HepG2 (cell line): ENCODE measurements at regions not wholly inside any gene's neighbourhood (a gene's known extent, or its start where the extent isn't known, plus 50 kb on each side); places are given as distances from the start of the nearest gene placed in this dataset.

Experiments
- ATAC-seq: fragments of 200-7000 bp; cut with Tn5 transposase; 3 replicates; pipeline ENCODE4 v1.9.1; 2020; ENCODE audit warnings: mild to moderate bottlenecking, moderate library complexity
- BruUV-seq: library from RNA; stranded (reverse); fragments of 400-500 nt; replicated peaks from 2 replicates; lab custom pipeline; 2021; lab: Mats Ljungman, UMichigan
- CTCF ChIA-PET: fragments of 300-600 bp; formaldehyde crosslinking; extraction: SDS; loops from one replicate; lab custom pipeline; 2021; ENCODE audit warnings: low total read pairs, inconsistent platforms, low intra/inter-chr PET ratio; lab: Yijun Ruan, JAX
- POLR2A ChIA-PET: fragments of 350-600 bp; sonication (Branson Sonifier 250); formaldehyde crosslinking; loops from one replicate; lab custom pipeline; 2020; ENCODE audit warnings: antibody characterized with exemption, inconsistent platforms; lab: Yijun Ruan, JAX
- DNase-seq: peaks from one replicate; pipeline ENCODE4 v3.0.0-alpha.2; 2015; ENCODE audit warnings: low spot score
- FAIRE-seq: peaks from 3 replicates; lab custom pipeline; 2011; peaks lifted over from hg19 to GRCh38; lab: Jason Lieb, UNC
- H2AFZ ChIP-seq: one replicate; pipeline ENCODE4 v1.6.1; 2011; ENCODE audit warnings: low read length, inconsistent platforms
- H3K27ac ChIP-seq: fragments of 300-600 bp; 3 replicates; pipeline ENCODE4 v1.8.0; 2011; ENCODE audit warnings: mixed run types, mild to moderate bottlenecking, mixed read lengths, low read length, inconsistent platforms; ENCODE audit not compliant: insufficient read depth; ENCODE audit errors: extremely low read length
- H3K27me3 ChIP-seq, 2 experiments: fragments of 200-600 bp in 1 of 2; 2 replicates in 1 of 2; 3 replicates in 1 of 2; pipeline versions ENCODE4 v1.6.0 to v1.8.0; 2011; ENCODE audit warnings: low read length in 2 of 2, mild to moderate bottlenecking in 2 of 2, moderate library complexity in 2 of 2, inconsistent platforms in 1 of 2; ENCODE audit not compliant: insufficient read depth in 2 of 2, control insufficient read depth in 1 of 2
- H3K36me3 ChIP-seq, 2 experiments: fragments of 200-600 bp in 1 of 2; replicated peaks in 1 of 2; 2 replicates in 1 of 2; 3 replicates in 1 of 2; pipeline versions ENCODE4 v1.5.1 to v1.8.0; 2011; ENCODE audit warnings: low read length in 2 of 2, inconsistent platforms in 1 of 2; ENCODE audit not compliant: insufficient read depth in 2 of 2, control insufficient read depth in 1 of 2
- H3K4me1 ChIP-seq: 2 replicates; pipeline ENCODE4 v1.5.1; 2012; ENCODE audit warnings: low read length, inconsistent platforms; ENCODE audit not compliant: insufficient read depth
- H3K4me2 ChIP-seq: 2 replicates; pipeline ENCODE4 v1.6.0; 2011; ENCODE audit warnings: low read depth, low read length, inconsistent platforms
- H3K4me3 ChIP-seq, 3 experiments: fragments of 200-600 bp in 1 of 3; sonication (generic), shearing (Covaris generic) in 1 of 3; replicated peaks in 1 of 3; 2 replicates each; pipeline ENCODE4 v1.5.1; 2011 to 2016; ENCODE audit warnings: low read length in 3 of 3, inconsistent platforms in 2 of 3, low read depth in 2 of 3, mild to moderate bottlenecking in 2 of 3, control low read depth in 1 of 3, mixed read lengths in 1 of 3; ENCODE audit not compliant: insufficient read depth in 1 of 3
- H3K79me2 ChIP-seq: one replicate; pipeline ENCODE4 v1.6.1; 2011; ENCODE audit warnings: low read length, inconsistent platforms; ENCODE audit not compliant: insufficient read depth
- H3K9ac ChIP-seq: 2 replicates; pipeline ENCODE4 v1.6.0; 2011; ENCODE audit warnings: mild to moderate bottlenecking, low read depth, low read length, inconsistent platforms; ENCODE audit not compliant: insufficient read depth
- H3K9me3 ChIP-seq: 2 replicates; pipeline ENCODE4 v1.5.1; 2012; ENCODE audit warnings: mild to moderate bottlenecking, low read length
- H4K20me1 ChIP-seq: 2 replicates; pipeline ENCODE4 v1.6.0; 2011; ENCODE audit warnings: inconsistent platforms, mild to moderate bottlenecking, low read length, moderate library complexity; ENCODE audit not compliant: insufficient read depth
- CTCF ChIP-seq: sonication (generic); formaldehyde crosslinking; IDR thresholded peaks from 2 replicates; pipeline ENCODE4 v1.5.0; 2020; ENCODE audit warnings: mild to moderate bottlenecking, missing genetic modification reagents, moderate library complexity
- GATAD2A ChIP-seq: IDR thresholded peaks from 2 replicates; pipeline ENCODE4 v1.6.1; 2016
- NBN ChIP-seq: fragments of 450-650 bp; conservative IDR thresholded peaks from 2 replicates; pipeline ENCODE4 v1.6.1; 2017
- POLR2A ChIP-seq, 2 experiments: IDR thresholded peaks; 2 replicates each; pipeline ENCODE4 v1.6.1; 2011; ENCODE audit warnings: low read depth in 2 of 2, low read length in 2 of 2, mild to moderate bottlenecking in 1 of 2, moderate library complexity in 1 of 2; ENCODE audit not compliant: insufficient read depth in 1 of 2
- SP140L ChIP-seq: sonication (generic); formaldehyde crosslinking; IDR thresholded peaks from 2 replicates; pipeline ENCODE4 v1.4.0; 2020; ENCODE audit warnings: missing genetic modification reagents, borderline replicate concordance
- WGBS: methylation state at CpG from one replicate; pipeline ENCODE4 v1.1.6; 2017; ENCODE audit warnings: low lambda C conversion rate; 5-methylcytosine and 5-hydroxymethylcytosine counted together
- in situ Hi-C: cut with HindIII; loops from 2 replicates; pipeline ENCODE4 v1.10.0; 2017; ENCODE audit warnings: low pct_unique_long_range_greater_than_20kb; ENCODE audit not compliant: extremely low pct_ligation_motif_present
- intact Hi-C: fragments of 100-400 bp; cut with micrococcal nuclease; formaldehyde crosslinking; loops from one replicate; pipeline ENCODE4 v1.10.0; 2022; ENCODE audit not compliant: unreplicated experiment

GRCh38 chr5:155147222-155147621 is 133.7 kb downstream of the KIF4B start:
- Histone ChIP-seq H3K4me1 (no peaks in the 10 kb centered on the region), H3K36me3 (no peaks in the 10 kb centered on the region), H3K4me2 (no peak overlapping the region), H3K27me3 (no peaks in the 10 kb centered on the region; a peak in 1 of 5 replicates), H3K9ac (no peak overlapping the region), H2AFZ (no peak overlapping the region), H4K20me1 (no peaks in the 10 kb centered on the region), H3K4me3 (no peak overlapping the region), H3K27ac (no peak overlapping the region), H3K79me2 (no peaks in the 10 kb centered on the region), H3K9me3 (no peaks in the 10 kb centered on the region)
- FAIRE-seq, result no peak
- ChIA-PET POLR2A (no interaction called here), CTCF (no interaction called here)
- TF ChIP-seq POLR2A (IDR thresholded peaks at IDR 0.05; ENCODE audit: insufficient read depth in 1 of 2, low read depth in 2 of 2, low read length in 2 of 2) (no peak), CTCF (0 out of 2 replicates have a peak, but pooled peaks have one; percentile 17), SP140L (CRISPR knock-in tag) (no peak)
- intact Hi-C loops, result loop anchor here (10.0 kb wide), 1 partner anchor 118 kb away; no protein-coding TSS in a partner anchor
- ATAC-seq, result no peak
- no TSS peak for BruUV-seq
- in situ Hi-C loops, result no loop called here
- DNase-seq, result no peak
- 2% methylated on average over 2 of the region's 2 CpGs for WGBS

GRCh38 chr5:155148694-155149093 is 135.1 kb downstream of the KIF4B start:
- intact Hi-C loops, result loop anchor here (10.0 kb wide), 1 partner anchor 116 kb away; no protein-coding TSS in a partner anchor
- 0% methylated on average over 1 of the region's 1 CpG for WGBS
- CTCF ChIA-PET, result no interaction called here
- FAIRE-seq (no peak), ATAC-seq (no peak), DNase-seq (no peak)
- no peaks in the 10 kb centered on the region; a peak in 1 of 5 replicates for H3K27me3 ChIP-seq
- no peaks in the 10 kb centered on the region for H4K20me1 ChIP-seq
- no peak for TF ChIP-seq NBN
- no peak for TF ChIP-seq GATAD2A (CRISPR knock-in tag)
- H3K36me3 ChIP-seq, result no peaks in the 10 kb centered on the region
- POLR2A ChIA-PET, result no interaction called here
- in situ Hi-C loops, result no loop called here
- H2AFZ ChIP-seq, result no peak overlapping the region
- no peak overlapping the region for H3K4me3 ChIP-seq
- no peaks in the 10 kb centered on the region for H3K4me1 ChIP-seq
- no peak overlapping the region for H3K9ac ChIP-seq
- BruUV-seq, result no TSS peak
- no peak overlapping the region for H3K4me2 ChIP-seq
- H3K9me3 ChIP-seq, result no peaks in the 10 kb centered on the region
- no peaks in the 10 kb centered on the region for H3K79me2 ChIP-seq
- H3K27ac ChIP-seq, result no peak overlapping the region
